ENCODE measurements at regions not wholly inside any gene's neighbourhood (a gene's known extent, or its start where the extent isn't known, plus 50 kb on each side); places are given as distances from the start of the nearest gene placed in this dataset.

DNA sequence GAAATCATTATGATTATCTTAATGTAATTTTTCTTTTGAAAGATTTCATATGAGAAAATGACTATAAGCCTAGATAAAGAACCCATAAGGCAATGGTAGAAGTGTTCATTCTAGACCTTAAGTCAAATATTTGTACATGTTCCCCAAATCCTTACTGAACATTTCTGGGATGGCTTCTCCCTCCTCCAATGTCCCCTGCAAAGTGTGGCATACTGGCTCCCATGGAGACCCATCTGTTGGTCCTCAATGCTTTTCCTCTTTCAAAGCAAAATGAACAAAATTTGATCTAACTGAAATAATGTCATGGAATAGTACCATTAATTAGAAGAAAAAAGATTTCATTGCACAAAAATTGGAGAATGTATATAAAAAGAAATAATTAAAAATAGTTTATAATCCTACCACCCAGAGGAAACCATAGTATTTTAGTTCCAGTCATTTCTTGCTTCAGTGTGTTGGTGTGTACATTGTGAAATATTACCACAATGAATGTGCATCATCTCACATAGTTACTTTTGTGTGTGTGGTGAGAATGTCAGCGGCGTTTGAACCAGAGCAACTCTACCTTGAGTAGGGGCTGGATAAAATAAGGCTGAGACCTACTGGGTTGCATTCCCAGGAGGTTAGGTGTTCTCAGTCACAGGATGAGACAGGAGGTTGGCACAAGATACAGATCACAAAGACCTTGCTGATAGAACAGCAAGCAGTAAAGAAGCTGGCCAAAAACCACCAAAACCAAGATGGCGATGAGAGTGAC lies 181.3 kb downstream of the UXS1 start:
- no peak for TF ChIP-seq FOXM1 (IDR thresholded peaks at IDR 0.05; ENCODE audit: low read depth)
- TF ChIP-seq, protein P1, sequence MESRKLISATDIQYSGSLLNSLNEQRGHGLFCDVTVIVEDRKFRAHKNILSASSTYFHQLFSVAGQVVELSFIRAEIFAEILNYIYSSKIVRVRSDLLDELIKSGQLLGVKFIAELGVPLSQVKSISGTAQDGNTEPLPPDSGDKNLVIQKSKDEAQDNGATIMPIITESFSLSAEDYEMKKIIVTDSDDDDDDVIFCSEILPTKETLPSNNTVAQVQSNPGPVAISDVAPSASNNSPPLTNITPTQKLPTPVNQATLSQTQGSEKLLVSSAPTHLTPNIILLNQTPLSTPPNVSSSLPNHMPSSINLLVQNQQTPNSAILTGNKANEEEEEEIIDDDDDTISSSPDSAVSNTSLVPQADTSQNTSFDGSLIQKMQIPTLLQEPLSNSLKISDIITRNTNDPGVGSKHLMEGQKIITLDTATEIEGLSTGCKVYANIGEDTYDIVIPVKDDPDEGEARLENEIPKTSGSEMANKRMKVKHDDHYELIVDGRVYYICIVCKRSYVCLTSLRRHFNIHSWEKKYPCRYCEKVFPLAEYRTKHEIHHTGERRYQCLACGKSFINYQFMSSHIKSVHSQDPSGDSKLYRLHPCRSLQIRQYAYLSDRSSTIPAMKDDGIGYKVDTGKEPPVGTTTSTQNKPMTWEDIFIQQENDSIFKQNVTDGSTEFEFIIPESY (IDR thresholded peaks at IDR 0.05; ENCODE audit: borderline replicate concordance, low read depth), result no peak
- TF ChIP-seq, protein P2, sequence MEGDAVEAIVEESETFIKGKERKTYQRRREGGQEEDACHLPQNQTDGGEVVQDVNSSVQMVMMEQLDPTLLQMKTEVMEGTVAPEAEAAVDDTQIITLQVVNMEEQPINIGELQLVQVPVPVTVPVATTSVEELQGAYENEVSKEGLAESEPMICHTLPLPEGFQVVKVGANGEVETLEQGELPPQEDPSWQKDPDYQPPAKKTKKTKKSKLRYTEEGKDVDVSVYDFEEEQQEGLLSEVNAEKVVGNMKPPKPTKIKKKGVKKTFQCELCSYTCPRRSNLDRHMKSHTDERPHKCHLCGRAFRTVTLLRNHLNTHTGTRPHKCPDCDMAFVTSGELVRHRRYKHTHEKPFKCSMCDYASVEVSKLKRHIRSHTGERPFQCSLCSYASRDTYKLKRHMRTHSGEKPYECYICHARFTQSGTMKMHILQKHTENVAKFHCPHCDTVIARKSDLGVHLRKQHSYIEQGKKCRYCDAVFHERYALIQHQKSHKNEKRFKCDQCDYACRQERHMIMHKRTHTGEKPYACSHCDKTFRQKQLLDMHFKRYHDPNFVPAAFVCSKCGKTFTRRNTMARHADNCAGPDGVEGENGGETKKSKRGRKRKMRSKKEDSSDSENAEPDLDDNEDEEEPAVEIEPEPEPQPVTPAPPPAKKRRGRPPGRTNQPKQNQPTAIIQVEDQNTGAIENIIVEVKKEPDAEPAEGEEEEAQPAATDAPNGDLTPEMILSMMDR (IDR thresholded peaks at IDR 0.05), result no peak
- TF ChIP-seq YY1 (IDR thresholded peaks at IDR 0.05; ENCODE audit: low read depth), result no peak
- no peak for TF ChIP-seq JUND (IDR thresholded peaks at IDR 0.05)
- TF ChIP-seq TEAD4 (IDR thresholded peaks at IDR 0.05; ENCODE audit: borderline replicate concordance, insufficient read depth), result no peak
- no peak for TF ChIP-seq FOSL2 (IDR thresholded peaks at IDR 0.05; ENCODE audit: borderline replicate concordance, low read depth)
- TF ChIP-seq SIN3A (IDR thresholded peaks at IDR 0.05; ENCODE audit: borderline replicate concordance, low read depth, low read length), result no peak
- TF ChIP-seq POLR2AphosphoS5 (IDR thresholded peaks at IDR 0.05; ENCODE audit: low read depth, low read length), result no peak
- no peak for TF ChIP-seq EZH2phosphoT487 (IDR thresholded peaks at IDR 0.05; ENCODE audit: borderline replicate concordance, low read depth)
- TF ChIP-seq GATA2 (CRISPR knock-in tag; IDR thresholded peaks at IDR 0.05), result no peak
- no peak for TF ChIP-seq SMC3 (IDR thresholded peaks at IDR 0.05; ENCODE audit: low read depth, low read length)
- no peak for TF ChIP-seq RFX5 (IDR thresholded peaks at IDR 0.05; ENCODE audit: low read length)
- no peak for TF ChIP-seq MXI1 (IDR thresholded peaks at IDR 0.05; ENCODE audit: low read depth, low read length)
